ENCODE measurements at regions not wholly inside any gene's neighbourhood (a gene's known extent, or its start where the extent isn't known, plus 50 kb on each side); places are given as distances from the start of the nearest gene placed in this dataset.

- TF ChIP-seq CTCF (IDR thresholded peaks at IDR 0.05) (no peak), MAFK (IDR thresholded peaks at IDR 0.05; ENCODE audit: partially characterized antibody) (no peak), RFX5 (IDR thresholded peaks at IDR 0.05) (no peak), EHMT2 (IDR thresholded peaks at IDR 0.05; ENCODE audit: low read depth) (no peak), POLR2A (IDR thresholded peaks at IDR 0.05; ENCODE audit: low read length) (no peak), MAX (IDR thresholded peaks at IDR 0.05) (no peak), HDAC2 (IDR thresholded peaks at IDR 0.05) (no peak), CEBPB (IDR thresholded peaks at IDR 0.05) (no peak), HMGXB4 (CRISPR knock-in tag; IDR thresholded peaks at IDR 0.05; ENCODE audit: borderline replicate concordance) (no peak), JUNB (IDR thresholded peaks at IDR 0.05) (no peak)
These were observed 55.2 kb upstream of the FMN2 start for GRCh38 chr1:240036526-240036925.

Data from A549 (cell line).